ENCODE measurements at regions not wholly inside any gene's neighbourhood (a gene's known extent, or its start where the extent isn't known, plus 50 kb on each side); places are given as distances from the start of the nearest gene placed in this dataset.

GRCh38 chr14:34187519-34188044 is 236.7 kb upstream of the EGLN3 start:
- in situ Hi-C loops (cut with MboI; ENCODE audit: low pct_unique_long_range_greater_than_20kb, low sequenced_read_pairs, unreplicated experiment) = no loop called here
- no peak for DNase-seq (ENCODE audit: low spot score)
- TF ChIP-seq CTCF (IDR thresholded peaks at IDR 0.05; ENCODE audit: extremely low read depth, insufficient read depth, missing control alignments) = no peak

GRCh38 chr14:34187061-34187460 is 236.2 kb upstream of the EGLN3 start:
- DNase-seq (ENCODE audit: low spot score) = no peak
- in situ Hi-C loops (cut with MboI; ENCODE audit: low pct_unique_long_range_greater_than_20kb, low sequenced_read_pairs, unreplicated experiment) = no loop called here
- TF ChIP-seq CTCF (IDR thresholded peaks at IDR 0.05; ENCODE audit: extremely low read depth, insufficient read depth, missing control alignments) = no peak

GRCh38 chr14:34184126-34184525 is 233.3 kb upstream of the EGLN3 start:
- in situ Hi-C loops (cut with MboI; ENCODE audit: low pct_unique_long_range_greater_than_20kb, low sequenced_read_pairs, unreplicated experiment) = no loop called here
- TF ChIP-seq CTCF (IDR thresholded peaks at IDR 0.05; ENCODE audit: extremely low read depth, insufficient read depth, missing control alignments) = no peak
- DNase-seq (ENCODE audit: low spot score) = no peak

GRCh38 chr14:34183478-34183877 is 232.6 kb upstream of the EGLN3 start:
- no peak for DNase-seq (ENCODE audit: low spot score)

GRCh38 chr14:34181338-34181737 is 230.5 kb upstream of the EGLN3 start:
- TF ChIP-seq CTCF (IDR thresholded peaks at IDR 0.05; ENCODE audit: extremely low read depth, insufficient read depth, missing control alignments) = no peak
- no peak for DNase-seq (ENCODE audit: low spot score)
- in situ Hi-C loops (cut with MboI; ENCODE audit: low pct_unique_long_range_greater_than_20kb, low sequenced_read_pairs, unreplicated experiment) = no loop called here

More at GRCh38 chr14:34183478-34183877, 232.6 kb upstream of the EGLN3 start:
- no peak for TF ChIP-seq CTCF (IDR thresholded peaks at IDR 0.05; ENCODE audit: extremely low read depth, insufficient read depth, missing control alignments)
- in situ Hi-C loops (cut with MboI; ENCODE audit: low pct_unique_long_range_greater_than_20kb, low sequenced_read_pairs, unreplicated experiment) = no loop called here

GRCh38 chr14:34180869-34181268 is 230.0 kb upstream of the EGLN3 start:
- no peak for DNase-seq (ENCODE audit: low spot score)
- TF ChIP-seq CTCF (IDR thresholded peaks at IDR 0.05; ENCODE audit: extremely low read depth, insufficient read depth, missing control alignments) = no peak
- in situ Hi-C loops (cut with MboI; ENCODE audit: low pct_unique_long_range_greater_than_20kb, low sequenced_read_pairs, unreplicated experiment) = no loop called here

- no peak for DNase-seq (ENCODE audit: low spot score)
- TF ChIP-seq CTCF (IDR thresholded peaks at IDR 0.05; ENCODE audit: extremely low read depth, insufficient read depth, missing control alignments) = no peak
- in situ Hi-C loops (cut with MboI; ENCODE audit: low pct_unique_long_range_greater_than_20kb, low sequenced_read_pairs, unreplicated experiment) = no loop called here
Measured at GRCh38 chr14:34180434-34180833, 229.6 kb upstream of the EGLN3 start.
